ENCODE measurements at regions not wholly inside any gene's neighbourhood (a gene's known extent, or its start where the extent isn't known, plus 50 kb on each side); places are given as distances from the start of the nearest gene placed in this dataset.

DNA sequence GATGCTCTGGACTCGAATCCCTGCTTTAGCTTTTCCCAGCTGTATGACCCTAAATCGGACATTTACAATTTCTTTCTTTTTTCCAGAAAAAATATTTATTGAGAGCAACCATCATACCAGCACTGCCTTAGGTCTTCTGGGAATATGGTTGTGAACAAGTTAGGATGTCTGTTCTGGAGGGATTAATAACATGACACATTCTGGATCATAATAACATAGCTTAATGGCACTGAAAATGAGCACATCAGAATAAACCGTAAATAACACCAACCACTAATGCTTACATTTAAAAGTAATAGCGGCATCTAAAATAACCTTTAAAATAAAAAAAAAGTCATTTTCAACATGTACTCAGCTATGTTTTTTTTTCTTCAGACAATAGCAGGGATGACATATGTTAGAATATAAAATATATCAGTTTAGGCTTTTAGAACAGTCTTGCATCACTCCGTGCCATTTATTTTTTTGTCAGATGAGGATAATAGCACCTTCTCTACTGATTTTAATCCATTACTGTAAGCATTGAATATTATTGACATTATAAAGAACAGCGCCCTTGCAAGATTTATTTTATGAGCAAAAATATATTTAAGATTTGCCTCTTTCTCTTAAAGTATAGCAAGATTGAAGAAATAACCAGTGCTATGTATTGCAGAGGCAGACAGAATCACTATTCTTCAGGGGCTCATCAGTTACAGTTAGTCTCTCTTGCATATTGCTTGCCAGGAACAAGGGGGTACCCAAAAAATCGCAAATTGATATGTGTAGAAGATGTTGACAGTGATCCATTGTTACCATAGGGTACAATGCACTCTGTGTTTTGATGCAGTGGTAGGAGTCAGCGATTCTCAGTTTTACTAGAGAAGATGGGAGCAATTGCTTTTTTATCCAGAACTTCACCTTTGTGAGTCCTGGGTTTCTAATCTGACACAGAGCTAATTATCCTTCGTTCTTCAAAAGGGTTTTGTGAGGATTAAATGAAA, 168.4 kb upstream of the NR3C1 start:
- Histone ChIP-seq H3K27ac (ENCODE audit: low read depth, low read length) (no peak overlapping the region), H3F3A (ENCODE audit: control insufficient read depth, insufficient read depth) (no peaks in the 10 kb centered on the region), H3K27me3 (ENCODE audit: control insufficient read depth, low read length) (no peaks in the 10 kb centered on the region), H3K9me3 (ENCODE audit: control insufficient read depth, insufficient read depth, low read length) (no peaks in the 10 kb centered on the region), H3K36me3 (ENCODE audit: control insufficient read depth, low read length) (no peaks in the 10 kb centered on the region), H3K79me2 (ENCODE audit: control insufficient read depth, low read length) (no peaks in the 10 kb centered on the region), H3K9me2 (replicated peaks; ENCODE audit: control insufficient read depth, low read length) (no peaks in the 10 kb centered on the region), H3K4me1 (ENCODE audit: control insufficient read depth, low read length) (peaks cover 52% of the 10 kb centered on the region), H3K4me3 (ENCODE audit: low read length) (no peak overlapping the region), H3K4me2 (ENCODE audit: low read length) (no peak overlapping the region), H4K20me1 (ENCODE audit: control insufficient read depth, insufficient read depth, low read depth, low read length) (no peaks in the 10 kb centered on the region)
- TF ChIP-seq, protein P1, sequence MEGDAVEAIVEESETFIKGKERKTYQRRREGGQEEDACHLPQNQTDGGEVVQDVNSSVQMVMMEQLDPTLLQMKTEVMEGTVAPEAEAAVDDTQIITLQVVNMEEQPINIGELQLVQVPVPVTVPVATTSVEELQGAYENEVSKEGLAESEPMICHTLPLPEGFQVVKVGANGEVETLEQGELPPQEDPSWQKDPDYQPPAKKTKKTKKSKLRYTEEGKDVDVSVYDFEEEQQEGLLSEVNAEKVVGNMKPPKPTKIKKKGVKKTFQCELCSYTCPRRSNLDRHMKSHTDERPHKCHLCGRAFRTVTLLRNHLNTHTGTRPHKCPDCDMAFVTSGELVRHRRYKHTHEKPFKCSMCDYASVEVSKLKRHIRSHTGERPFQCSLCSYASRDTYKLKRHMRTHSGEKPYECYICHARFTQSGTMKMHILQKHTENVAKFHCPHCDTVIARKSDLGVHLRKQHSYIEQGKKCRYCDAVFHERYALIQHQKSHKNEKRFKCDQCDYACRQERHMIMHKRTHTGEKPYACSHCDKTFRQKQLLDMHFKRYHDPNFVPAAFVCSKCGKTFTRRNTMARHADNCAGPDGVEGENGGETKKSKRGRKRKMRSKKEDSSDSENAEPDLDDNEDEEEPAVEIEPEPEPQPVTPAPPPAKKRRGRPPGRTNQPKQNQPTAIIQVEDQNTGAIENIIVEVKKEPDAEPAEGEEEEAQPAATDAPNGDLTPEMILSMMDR (IDR thresholded peaks at IDR 0.05; ENCODE audit: low read depth, low read length, poor library complexity, severe bottlenecking): no peak
- no peak for TF ChIP-seq EZH2phosphoT487 (IDR thresholded peaks at IDR 0.05; ENCODE audit: borderline replicate concordance, low read length)

DNA sequence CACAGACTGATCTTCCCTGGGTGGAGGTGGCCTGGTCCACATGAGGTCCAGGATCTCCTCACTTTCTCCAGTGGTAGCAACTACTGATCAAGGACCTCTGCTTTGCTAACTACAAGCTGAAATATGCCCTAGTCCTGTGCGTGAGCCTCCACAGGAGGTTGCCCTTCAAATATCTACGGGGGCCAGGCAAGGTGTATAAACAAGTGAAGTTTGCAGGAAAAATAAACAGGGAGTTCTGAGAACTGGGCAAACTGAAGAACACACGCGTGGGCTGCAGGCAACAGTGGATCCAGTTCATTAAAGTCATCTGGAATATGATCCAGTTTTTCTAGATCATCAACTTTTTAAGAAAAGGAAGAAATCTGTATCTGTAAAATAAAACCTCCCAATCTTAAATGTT, 167.5 kb upstream of the NR3C1 start:
- no peaks in the 10 kb centered on the region for H3K9me2 ChIP-seq (replicated peaks; ENCODE audit: control insufficient read depth, low read length)
- TF ChIP-seq, protein P1 (IDR thresholded peaks at IDR 0.05; ENCODE audit: low read depth, low read length, poor library complexity, severe bottlenecking): no peak
- TF ChIP-seq EZH2phosphoT487 (IDR thresholded peaks at IDR 0.05; ENCODE audit: borderline replicate concordance, low read length): no peak
- H3K27me3 ChIP-seq (ENCODE audit: control insufficient read depth, low read length): no peaks in the 10 kb centered on the region
- H3F3A ChIP-seq (ENCODE audit: control insufficient read depth, insufficient read depth): no peaks in the 10 kb centered on the region
- H3K79me2 ChIP-seq (ENCODE audit: control insufficient read depth, low read length): no peaks in the 10 kb centered on the region
- H3K4me1 ChIP-seq (ENCODE audit: control insufficient read depth, low read length): peaks cover 49% of the 10 kb centered on the region
- H4K20me1 ChIP-seq (ENCODE audit: control insufficient read depth, insufficient read depth, low read depth, low read length): no peaks in the 10 kb centered on the region
- no peak overlapping the region for H3K4me2 ChIP-seq (ENCODE audit: low read length)
- H3K27ac ChIP-seq (ENCODE audit: low read depth, low read length): no peak overlapping the region
- H3K4me3 ChIP-seq (ENCODE audit: low read length): no peak overlapping the region
- no peaks in the 10 kb centered on the region for H3K9me3 ChIP-seq (ENCODE audit: control insufficient read depth, insufficient read depth, low read length)
- H3K36me3 ChIP-seq (ENCODE audit: control insufficient read depth, low read length): no peaks in the 10 kb centered on the region

DNA sequence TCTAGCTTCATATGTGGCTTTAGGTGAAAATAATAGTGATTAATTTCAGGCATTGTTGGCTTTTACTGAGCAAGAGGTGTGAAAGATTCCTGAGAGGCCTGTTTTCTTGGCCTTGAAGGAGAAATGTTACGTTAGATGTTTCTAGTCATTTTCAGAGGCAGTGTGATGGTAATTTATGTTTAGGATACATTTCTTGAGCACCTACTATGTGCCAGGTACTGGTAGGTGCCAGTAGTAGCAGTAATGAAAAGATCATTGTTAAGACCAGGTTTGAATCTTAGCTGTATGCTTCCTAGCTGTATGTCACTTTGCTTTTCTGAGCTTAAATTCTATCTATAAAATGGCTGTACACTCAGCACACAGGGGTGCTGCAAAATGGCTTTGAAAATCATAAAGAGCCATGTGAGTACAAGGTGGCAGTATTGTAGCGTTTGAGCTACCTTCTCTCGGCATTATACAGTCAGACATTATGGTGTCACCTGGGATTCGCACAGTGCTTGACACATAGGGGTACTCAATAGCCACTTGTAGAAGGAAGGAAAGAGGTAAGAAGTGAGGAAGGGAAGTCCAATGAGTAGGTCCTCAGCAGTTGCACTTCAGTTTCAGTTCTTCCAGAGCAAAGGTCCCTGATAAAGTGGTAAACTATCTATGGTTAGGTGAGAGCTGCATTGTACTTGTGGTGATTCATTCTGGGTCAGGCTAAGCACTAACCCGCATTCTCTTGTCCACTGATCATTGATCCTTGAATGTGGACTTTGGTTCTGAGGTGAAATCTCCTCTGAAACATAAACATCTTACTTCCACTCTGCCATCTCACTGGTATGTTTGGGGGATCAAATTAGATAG, 166.5 kb upstream of the NR3C1 start:
- Histone ChIP-seq H3K4me3 (ENCODE audit: low read length) (no peak overlapping the region), H4K20me1 (ENCODE audit: control insufficient read depth, insufficient read depth, low read depth, low read length) (no peaks in the 10 kb centered on the region), H3K4me2 (ENCODE audit: low read length) (no peak overlapping the region), H3K36me3 (ENCODE audit: control insufficient read depth, low read length) (no peaks in the 10 kb centered on the region), H3F3A (ENCODE audit: control insufficient read depth, insufficient read depth) (no peaks in the 10 kb centered on the region), H3K27ac (ENCODE audit: low read depth, low read length) (no peak overlapping the region), H3K27me3 (ENCODE audit: control insufficient read depth, low read length) (no peaks in the 10 kb centered on the region), H3K4me1 (ENCODE audit: control insufficient read depth, low read length) (peaks cover 49% of the 10 kb centered on the region), H3K9me3 (ENCODE audit: control insufficient read depth, insufficient read depth, low read length) (no peaks in the 10 kb centered on the region), H3K79me2 (ENCODE audit: control insufficient read depth, low read length) (no peaks in the 10 kb centered on the region), H3K9me2 (replicated peaks; ENCODE audit: control insufficient read depth, low read length) (no peaks in the 10 kb centered on the region)
- TF ChIP-seq, protein P1 (IDR thresholded peaks at IDR 0.05; ENCODE audit: low read depth, low read length, poor library complexity, severe bottlenecking): no peak
- no peak for TF ChIP-seq EZH2phosphoT487 (IDR thresholded peaks at IDR 0.05; ENCODE audit: borderline replicate concordance, low read length)

Measured in DOHH2 (cell line).